Panc1 (cell line): ENCODE measurements at regions not wholly inside any gene's neighbourhood (a gene's known extent, or its start where the extent isn't known, plus 50 kb on each side); places are given as distances from the start of the nearest gene placed in this dataset.

Experiments
- ATAC-seq: fragments of 200-7000 bp; cut with Tn5 transposase; 2 replicates; pipeline ENCODE4 v1.9.1; 2020; ENCODE audit warnings: mild to moderate bottlenecking, moderate library complexity
- BruUV-seq: library from RNA; stranded (reverse); fragments of 400-500 nt; replicated peaks from 2 replicates; lab custom pipeline; 2021; lab: Mats Ljungman, UMichigan
- CTCF ChIA-PET: fragments of 300-600 bp; sonication (Branson Sonifier 250); formaldehyde crosslinking; loops from one replicate; lab custom pipeline; 2022; ENCODE audit warnings: antibody characterized with exemption; lab: Charles Lee
- POLR2A ChIA-PET: fragments of 300-600 bp; sonication (Branson Sonifier 250); formaldehyde crosslinking; loops from one replicate; lab custom pipeline; 2022; ENCODE audit warnings: antibody characterized with exemption; lab: Charles Lee
- DNase-seq: peaks from one replicate; pipeline ENCODE4 v3.0.0-alpha.2; 2010; ENCODE audit warnings: low read depth, low spot score
- H3K27ac ChIP-seq: 2 replicates; pipeline ENCODE4 v1.5.1; 2011; ENCODE audit warnings: mild to moderate bottlenecking, low read length, inconsistent platforms
- H3K27me3 ChIP-seq: fragments of 200-500 bp; sonication (Bioruptor generic); 2 replicates; pipeline ENCODE4 v1.6.0; 2014; ENCODE audit warnings: low read length, inconsistent platforms; ENCODE audit not compliant: control insufficient read depth, insufficient read depth
- H3K36me3 ChIP-seq: fragments of 200-500 bp; sonication (Bioruptor generic); 2 replicates; pipeline ENCODE4 v1.5.1; 2014; ENCODE audit warnings: inconsistent platforms, mild to moderate bottlenecking, low read length, moderate library complexity; ENCODE audit not compliant: control insufficient read depth, insufficient read depth
- H3K4me1 ChIP-seq: 2 replicates; pipeline ENCODE4 v1.5.1; 2011; ENCODE audit warnings: inconsistent platforms, mild to moderate bottlenecking, low read length, moderate library complexity; ENCODE audit not compliant: control insufficient read depth, insufficient read depth
- H3K4me3 ChIP-seq, 2 experiments: 2 replicates each; pipeline ENCODE4 v1.5.1; 2011 to 2012; ENCODE audit warnings: low read depth in 2 of 2, low read length in 2 of 2, mild to moderate bottlenecking in 2 of 2, inconsistent platforms in 1 of 2, moderate library complexity in 1 of 2
- H3K9me3 ChIP-seq: fragments of 200-500 bp; sonication (Bioruptor generic); 2 replicates; pipeline ENCODE4 v1.5.1; 2014; ENCODE audit warnings: low read depth, mild to moderate bottlenecking, inconsistent platforms, low read length, moderate library complexity; ENCODE audit not compliant: control insufficient read depth, insufficient read depth
- CTCF ChIP-seq: fragments of 450-650 bp; IDR thresholded peaks from 2 replicates; pipeline ENCODE4 v1.5.1; 2017; ENCODE audit warnings: mild to moderate bottlenecking
- POLR2AphosphoS5 ChIP-seq: IDR thresholded peaks from 2 replicates; pipeline ENCODE4 v1.6.1; 2012; ENCODE audit warnings: mild to moderate bottlenecking, low read depth, low read length, moderate library complexity
- REST ChIP-seq, 2 experiments: IDR thresholded peaks; 2 replicates each; pipeline ENCODE4 v1.6.1; 2011 to 2012; ENCODE audit warnings: low read depth in 2 of 2, control low read depth in 1 of 2, low read length in 1 of 2, mild to moderate bottlenecking in 1 of 2, moderate library complexity in 1 of 2; ENCODE audit not compliant: insufficient read depth in 1 of 2
- SIN3A ChIP-seq: IDR thresholded peaks from 2 replicates; pipeline ENCODE4 v1.6.1; 2012; ENCODE audit warnings: low read depth, mild to moderate bottlenecking, low read length, moderate library complexity, borderline replicate concordance; ENCODE audit not compliant: insufficient read depth
- TCF7L2 ChIP-seq: IDR thresholded peaks from 2 replicates; pipeline ENCODE4 v1.6.1; 2011; ENCODE audit warnings: mild to moderate bottlenecking, low read depth, low read length, inconsistent platforms
- in situ Hi-C: cut with HindIII; loops from 2 replicates; pipeline ENCODE4 v1.10.0; 2016; ENCODE audit warnings: low sequenced_read_pairs, low pct_unique_long_range_greater_than_20kb
- intact Hi-C: fragments of 100-400 bp; cut with micrococcal nuclease; formaldehyde crosslinking; loops from one replicate; pipeline ENCODE4 v1.10.0; 2022; ENCODE audit not compliant: unreplicated experiment

DNA sequence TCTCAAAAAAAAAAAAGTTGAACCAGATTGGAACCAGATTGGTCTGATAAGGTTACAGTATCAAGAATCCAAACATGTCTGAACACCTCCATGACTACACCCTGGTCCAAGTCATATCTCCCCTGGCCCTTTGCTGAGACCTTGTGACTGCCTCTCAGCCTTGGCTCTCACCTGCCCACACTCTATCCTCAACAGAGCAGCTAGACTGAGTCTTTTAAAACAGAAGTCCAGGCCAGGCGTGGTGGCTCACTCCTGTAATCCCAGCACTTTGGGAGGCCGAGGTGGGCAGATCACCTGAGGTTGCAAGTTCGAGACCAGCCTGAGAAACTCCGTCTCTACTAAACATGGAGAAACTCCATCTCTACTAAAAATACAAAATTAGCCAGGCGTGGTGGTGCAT, 91.7 kb downstream of the AIPL1 start:
- Histone ChIP-seq H3K4me1 (no peaks in the 10 kb centered on the region), H3K27ac (no peak overlapping the region), H3K9me3 (no peaks in the 10 kb centered on the region), H3K36me3 (no peaks in the 10 kb centered on the region), H3K4me3 (no peak overlapping the region), H3K27me3 (no peaks in the 10 kb centered on the region; the same call in 1 of the 2 replicates)
- CTCF ChIA-PET, result no interaction called here
- TF ChIP-seq CTCF (no peak), TCF7L2 (no peak), SIN3A (no peak), REST (IDR thresholded peaks at IDR 0.05; ENCODE audit: insufficient read depth in 1 of 2, low read depth in 2 of 2, low read length in 1 of 2) (no peak), POLR2AphosphoS5 (no peak)
- no TSS peak for BruUV-seq
- ATAC-seq (no peak), DNase-seq (no peak)
- intact Hi-C loops, result no loop called here
- in situ Hi-C loops, result no loop called here
- POLR2A ChIA-PET, result no interaction called here

- no peak overlapping the region for H3K4me3 ChIP-seq
- CTCF ChIA-PET, result no interaction called here
- no peaks in the 10 kb centered on the region for H3K9me3 ChIP-seq
- intact Hi-C loops, result no loop called here
- POLR2A ChIA-PET, result no interaction called here
- no peaks in the 10 kb centered on the region for H3K4me1 ChIP-seq
- H3K27ac ChIP-seq, result no peak overlapping the region
- BruUV-seq, result no TSS peak
- TF ChIP-seq POLR2AphosphoS5 (no peak), TCF7L2 (no peak), REST (IDR thresholded peaks at IDR 0.05; ENCODE audit: insufficient read depth in 1 of 2, low read depth in 2 of 2, low read length in 1 of 2) (no peak), CTCF (no peak), SIN3A (no peak)
- H3K27me3 ChIP-seq, result peaks cover 3% of the 10 kb centered on the region
- in situ Hi-C loops, result no loop called here
- DNase-seq (no peak), ATAC-seq (no peak)
- no peaks in the 10 kb centered on the region for H3K36me3 ChIP-seq
Measured at GRCh38 chr17:6340708-6341107, 94.2 kb downstream of the AIPL1 start.
